GM12878 (cell line): ENCODE measurements at regions not wholly inside any gene's neighbourhood (a gene's known extent, or its start where the extent isn't known, plus 50 kb on each side); places are given as distances from the start of the nearest gene placed in this dataset.

ENCODE experiments used
- GATAD2B ChIP-seq: fragments of 450-650 bp; conservative IDR thresholded peaks from 2 replicates; pipeline ENCODE4 v1.6.1; 2017; ENCODE audit warnings: low read depth, mild to moderate bottlenecking, moderate library complexity
- REST ChIP-seq: IDR thresholded peaks from 2 replicates; pipeline ENCODE4 v1.6.1; 2012; ENCODE audit warnings: mild to moderate bottlenecking, low read depth, low read length
- SUZ12 ChIP-seq: fragments of 200-600 bp; sonication (generic); IDR thresholded peaks from one replicate; pipeline ENCODE4 v1.6.1; 2018; ENCODE audit warnings: antibody characterized with exemption, mild to moderate bottlenecking; ENCODE audit not compliant: unreplicated experiment

GRCh38 chr9:10818206-10818605 is 205.4 kb upstream of the PTPRD start:
- no peak for TF ChIP-seq GATAD2B
- no peak for TF ChIP-seq REST
- no peak for TF ChIP-seq SUZ12
